ENCODE measurements at regions not wholly inside any gene's neighbourhood (a gene's known extent, or its start where the extent isn't known, plus 50 kb on each side); places are given as distances from the start of the nearest gene placed in this dataset.

DNA sequence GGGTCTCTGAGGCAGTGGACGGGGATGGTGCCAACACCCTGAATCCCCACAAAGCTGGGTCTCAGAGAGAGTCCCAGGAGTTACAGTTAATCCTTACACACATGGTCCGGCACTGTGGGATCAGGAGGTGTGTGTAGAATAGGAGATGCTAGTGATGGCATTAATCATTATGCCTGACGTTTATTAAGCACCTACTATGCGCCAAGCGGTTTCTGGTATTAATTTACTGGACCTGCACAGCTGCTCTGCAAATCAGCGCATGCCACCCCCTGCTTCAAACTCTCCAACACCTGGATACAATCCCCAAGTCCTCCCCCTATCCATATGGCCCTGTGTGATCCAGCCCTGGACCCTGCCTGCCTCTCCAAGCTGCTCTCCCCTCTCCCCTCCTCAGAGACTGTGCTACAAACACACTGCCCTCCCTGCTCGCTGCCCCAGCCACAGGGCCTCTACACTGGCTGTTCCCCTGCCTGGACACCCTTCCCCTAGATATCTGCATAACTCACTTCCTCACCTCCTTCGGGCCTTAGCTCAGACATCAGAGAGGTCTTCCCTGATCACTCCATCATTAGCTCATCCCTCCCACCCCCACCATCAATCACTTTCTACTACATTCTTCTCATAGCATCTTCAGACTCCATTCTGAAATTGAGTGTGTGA lies 86.0 kb downstream of the RFLNA start:
- TF ChIP-seq, protein P1, sequence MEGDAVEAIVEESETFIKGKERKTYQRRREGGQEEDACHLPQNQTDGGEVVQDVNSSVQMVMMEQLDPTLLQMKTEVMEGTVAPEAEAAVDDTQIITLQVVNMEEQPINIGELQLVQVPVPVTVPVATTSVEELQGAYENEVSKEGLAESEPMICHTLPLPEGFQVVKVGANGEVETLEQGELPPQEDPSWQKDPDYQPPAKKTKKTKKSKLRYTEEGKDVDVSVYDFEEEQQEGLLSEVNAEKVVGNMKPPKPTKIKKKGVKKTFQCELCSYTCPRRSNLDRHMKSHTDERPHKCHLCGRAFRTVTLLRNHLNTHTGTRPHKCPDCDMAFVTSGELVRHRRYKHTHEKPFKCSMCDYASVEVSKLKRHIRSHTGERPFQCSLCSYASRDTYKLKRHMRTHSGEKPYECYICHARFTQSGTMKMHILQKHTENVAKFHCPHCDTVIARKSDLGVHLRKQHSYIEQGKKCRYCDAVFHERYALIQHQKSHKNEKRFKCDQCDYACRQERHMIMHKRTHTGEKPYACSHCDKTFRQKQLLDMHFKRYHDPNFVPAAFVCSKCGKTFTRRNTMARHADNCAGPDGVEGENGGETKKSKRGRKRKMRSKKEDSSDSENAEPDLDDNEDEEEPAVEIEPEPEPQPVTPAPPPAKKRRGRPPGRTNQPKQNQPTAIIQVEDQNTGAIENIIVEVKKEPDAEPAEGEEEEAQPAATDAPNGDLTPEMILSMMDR (IDR thresholded peaks at IDR 0.05; ENCODE audit: low read length): no peak
- no peak for TF ChIP-seq EZH2 (IDR thresholded peaks at IDR 0.05; ENCODE audit: borderline replicate concordance, low read length)
